GM18873 (cell line): ENCODE measurements at regions not wholly inside any gene's neighbourhood (a gene's known extent, or its start where the extent isn't known, plus 50 kb on each side); places are given as distances from the start of the nearest gene placed in this dataset.

ENCODE experiments used
- ATAC-seq: cut with Tn5 transposase; IDR thresholded peaks from one replicate; pipeline ENCODE4 v1.9.1; 2021; ENCODE audit warnings: mild to moderate bottlenecking, moderate library complexity, moderate number of reproducible peaks; ENCODE audit not compliant: unreplicated experiment, low FRiP score

GRCh38 chr4:1467581-1468458, 61.6 kb upstream of the NKX1-1 start:
- ATAC-seq = no peak

- ATAC-seq = no peak
Observed at GRCh38 chr4:1466863-1467165, 60.6 kb upstream of the NKX1-1 start.

GRCh38 chr4:1466034-1466862, 60.0 kb upstream of the NKX1-1 start:
- ATAC-seq = no peak

DNA sequence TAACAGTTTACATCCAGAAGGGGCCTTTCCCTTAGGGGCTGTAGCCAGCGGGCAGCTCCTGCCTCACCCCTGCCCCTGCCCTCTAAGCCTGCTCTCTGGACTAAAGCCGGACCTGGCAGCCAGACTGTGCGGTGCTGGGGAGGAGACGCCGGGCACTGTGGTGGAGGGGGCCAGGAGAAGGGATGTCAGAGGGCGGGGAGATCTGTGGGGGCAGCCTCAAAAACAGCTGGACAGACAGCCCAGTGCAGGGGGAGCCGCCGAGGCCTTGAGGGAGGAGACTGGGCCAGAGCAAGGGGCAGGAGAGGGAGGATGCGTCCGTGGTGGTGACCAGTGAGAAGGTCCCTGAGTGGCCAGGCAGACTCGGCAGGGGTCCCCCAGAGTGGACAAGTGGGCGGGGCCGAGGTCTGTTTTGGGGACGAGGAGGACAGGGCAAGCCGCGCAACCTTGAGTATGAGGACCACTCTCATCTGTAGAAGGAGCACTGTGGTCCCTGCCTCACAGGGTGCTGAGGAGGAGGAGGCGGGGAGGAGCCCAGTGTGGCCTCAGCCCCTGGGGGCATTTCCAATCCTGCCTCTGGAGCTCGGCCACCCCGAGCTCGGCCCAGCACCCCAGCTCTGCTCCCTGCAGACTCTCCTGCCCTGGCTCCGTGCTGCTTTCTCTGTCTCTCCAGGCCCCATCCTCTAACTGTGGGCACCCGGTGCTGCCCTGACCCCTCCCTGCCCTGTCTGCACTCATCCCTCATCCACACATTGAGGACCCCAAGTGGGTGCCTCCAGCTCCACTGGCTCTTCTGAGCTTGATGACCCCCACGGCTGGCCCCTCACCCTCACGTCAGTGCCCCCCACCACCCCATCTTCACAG, 59.2 kb upstream of the NKX1-1 start:
- ATAC-seq = no peak

DNA sequence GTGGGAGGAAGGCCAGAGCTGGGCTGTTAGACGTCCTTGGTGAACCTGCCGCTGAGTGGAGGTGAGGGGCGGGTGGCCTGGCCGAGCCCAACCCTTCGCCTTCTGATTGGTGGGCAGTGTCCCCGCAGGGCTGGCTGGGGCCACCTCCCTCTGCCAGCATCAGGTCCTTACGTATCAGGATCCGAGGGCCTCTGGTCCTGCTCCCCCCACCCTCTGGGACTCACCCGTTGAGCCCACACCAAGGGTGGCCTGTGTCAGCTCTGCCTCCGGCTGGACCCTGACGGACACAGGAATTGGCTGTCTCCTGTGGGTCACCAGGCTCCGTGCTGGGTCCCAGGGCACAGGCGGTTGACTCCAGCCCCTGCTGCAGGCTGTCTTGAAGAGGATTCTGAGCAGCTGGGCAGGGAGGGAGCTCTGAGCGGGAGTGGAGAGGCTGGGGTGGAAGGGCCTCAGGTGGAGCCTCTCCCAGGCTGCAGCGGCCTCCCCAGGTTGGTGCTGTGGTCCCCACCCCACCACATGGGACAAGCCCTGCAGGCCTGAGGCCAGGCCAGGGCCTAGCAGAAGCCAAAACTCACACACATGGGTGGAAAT, 58.4 kb upstream of the NKX1-1 start:
- ATAC-seq = no peak

- no peak for ATAC-seq
Observed at GRCh38 chr4:1463927-1464540, 57.8 kb upstream of the NKX1-1 start.

DNA sequence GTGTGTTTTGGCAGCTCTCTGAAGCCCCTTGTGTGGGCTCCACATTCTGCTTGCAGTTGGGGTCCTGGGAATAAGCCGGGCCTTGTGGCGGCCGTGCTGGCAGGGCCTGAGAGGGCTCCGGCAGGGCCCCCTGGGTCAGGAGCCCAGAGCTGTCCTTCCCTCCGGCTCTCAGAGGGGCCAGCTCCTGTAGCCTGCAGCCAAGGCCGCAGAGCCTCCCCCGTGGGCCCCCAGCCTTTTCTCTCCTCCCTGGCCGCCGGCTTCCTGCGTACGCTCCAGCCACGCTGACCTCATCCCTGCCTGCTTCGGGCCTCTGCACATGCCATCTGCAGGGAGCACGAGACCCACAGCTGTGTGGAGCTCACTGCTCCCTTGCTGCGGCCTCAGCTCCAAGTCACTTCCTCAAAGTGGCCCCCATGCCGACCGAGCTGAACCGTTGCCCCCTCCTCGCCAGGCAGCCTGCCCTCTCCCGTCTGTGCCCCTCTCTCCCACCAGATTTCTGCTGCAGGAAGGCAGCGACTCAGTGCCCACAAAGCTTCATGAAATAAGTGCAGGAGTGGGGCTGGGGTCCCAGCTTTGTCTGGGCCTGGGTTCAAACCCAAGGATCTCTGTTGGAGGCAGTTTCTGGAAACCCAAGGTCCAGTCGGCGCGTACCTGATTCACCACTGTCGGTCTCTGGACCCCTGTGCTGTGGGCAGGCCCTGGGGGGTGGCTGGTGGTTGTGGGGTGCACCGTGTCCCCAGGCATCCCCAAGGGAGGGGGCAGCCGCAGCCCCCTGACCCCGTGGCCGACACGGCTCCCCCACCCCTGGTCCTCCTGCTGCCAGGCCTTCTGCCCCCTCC, 57.1 kb upstream of the NKX1-1 start:
- no peak for ATAC-seq

- ATAC-seq = no peak
Observed at GRCh38 chr4:1462768-1463075, 56.5 kb upstream of the NKX1-1 start.

GRCh38 chr4:1462009-1462767, 55.9 kb upstream of the NKX1-1 start:
- no peak for ATAC-seq

- no peak for ATAC-seq
Observed at GRCh38 chr4:1460967-1461868, 55.0 kb upstream of the NKX1-1 start.

GRCh38 chr4:1459722-1460511, 53.7 kb upstream of the NKX1-1 start:
- no peak for ATAC-seq

DNA sequence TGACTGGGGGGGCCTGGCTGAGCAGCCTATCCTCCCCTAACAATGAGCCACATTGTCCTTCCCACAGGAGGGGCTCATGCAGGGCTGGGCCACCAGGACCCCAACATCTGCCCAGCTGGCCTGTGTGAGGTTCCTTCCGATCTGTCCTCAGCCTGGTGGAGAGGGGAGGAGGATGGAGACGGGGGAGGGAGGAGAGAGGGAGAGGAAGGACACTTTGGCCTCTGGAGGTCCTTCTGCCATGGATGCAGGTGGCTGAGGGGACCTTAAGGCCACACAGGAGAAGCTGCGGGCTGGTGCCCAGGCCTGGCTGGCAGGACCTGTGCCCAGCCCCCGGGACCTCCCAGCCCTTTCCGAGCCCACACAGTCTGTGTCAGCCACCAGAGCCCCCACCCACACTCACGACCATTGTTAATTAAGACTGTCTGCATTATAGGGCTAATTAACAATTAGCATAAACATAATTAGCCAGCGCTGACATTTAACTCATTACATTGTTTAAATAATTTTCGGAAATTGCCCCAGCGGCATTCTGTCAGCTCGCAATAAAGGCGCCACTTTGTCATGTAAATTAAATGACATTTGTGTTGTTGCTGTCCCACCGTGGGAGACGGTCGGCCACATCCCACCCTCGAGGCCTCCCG, 53.0 kb upstream of the NKX1-1 start:
- ATAC-seq = no peak

DNA sequence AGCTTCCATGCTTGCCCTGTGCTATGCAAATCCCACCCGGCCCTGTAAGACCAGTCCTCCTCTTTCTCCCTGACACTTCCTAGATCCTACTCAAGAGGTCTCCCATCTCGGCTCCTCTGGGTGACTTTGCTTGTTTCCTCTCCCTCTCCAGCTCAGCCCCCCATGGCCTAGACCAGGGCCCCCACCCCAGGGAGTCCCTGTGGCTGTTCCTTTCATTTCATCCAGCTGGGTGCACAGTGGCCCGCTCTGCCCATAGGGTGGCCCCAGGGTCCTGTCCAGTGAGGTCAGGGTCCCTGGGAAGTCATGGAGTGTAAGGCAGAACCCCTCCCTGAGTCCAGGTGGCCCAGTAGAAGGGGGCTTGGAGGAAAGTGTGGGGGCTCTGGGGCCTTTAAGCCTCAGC, 52.3 kb upstream of the NKX1-1 start:
- ATAC-seq = no peak
